GM19397 (cell line): ENCODE measurements at regions not wholly inside any gene's neighbourhood (a gene's known extent, or its start where the extent isn't known, plus 50 kb on each side); places are given as distances from the start of the nearest gene placed in this dataset.

ENCODE experiments used
- ATAC-seq: cut with Tn5 transposase; IDR thresholded peaks from one replicate; pipeline ENCODE4 v1.9.1; 2021; ENCODE audit warnings: mild to moderate bottlenecking, moderate library complexity; ENCODE audit not compliant: unreplicated experiment

GRCh38 chr2:16507655-16508489 is 157.8 kb downstream of the CYRIA start:
- ATAC-seq, result no peak

- ATAC-seq, result no peak
These were observed 159.3 kb downstream of the CYRIA start for GRCh38 chr2:16506366-16506765.

- no peak for ATAC-seq
These were observed 168.9 kb downstream of the CYRIA start for GRCh38 chr2:16496426-16497388.

GRCh38 chr2:16495509-16496208 is 170.0 kb downstream of the CYRIA start:
- ATAC-seq, result no peak

- ATAC-seq, result no peak
These were observed 170.7 kb downstream of the CYRIA start for GRCh38 chr2:16494836-16495508.

GRCh38 chr2:16493788-16494187 is 171.8 kb downstream of the CYRIA start:
- no peak for ATAC-seq

- no peak for ATAC-seq
These were observed 177.9 kb downstream of the CYRIA start for GRCh38 chr2:16487686-16488085.

- no peak for ATAC-seq
These were observed 180.4 kb downstream of the CYRIA start for GRCh38 chr2:16485251-16485650.

- no peak for ATAC-seq
These were observed 183.2 kb downstream of the CYRIA start for GRCh38 chr2:16482460-16482859.

GRCh38 chr2:16481351-16481750 is 184.3 kb downstream of the CYRIA start:
- ATAC-seq, result no peak

- ATAC-seq, result no peak
These were observed 185.9 kb downstream of the CYRIA start for GRCh38 chr2:16479721-16480120.

GRCh38 chr2:16478434-16479210 is 187.0 kb downstream of the CYRIA start:
- ATAC-seq, result no peak

GRCh38 chr2:16477648-16478047 is 188.0 kb downstream of the CYRIA start:
- ATAC-seq, result no peak

- ATAC-seq, result no peak
These were observed 188.8 kb downstream of the CYRIA start for GRCh38 chr2:16476866-16477265.

- ATAC-seq, result no peak
These were observed 189.6 kb downstream of the CYRIA start for GRCh38 chr2:16475986-16476567.

GRCh38 chr2:16475586-16475985 is 190.0 kb downstream of the CYRIA start:
- ATAC-seq, result no peak

- no peak for ATAC-seq
These were observed 192.1 kb downstream of the CYRIA start for GRCh38 chr2:16473575-16473974.

GRCh38 chr2:16470936-16471490 is 194.6 kb downstream of the CYRIA start:
- no peak for ATAC-seq

GRCh38 chr2:16466821-16467151 is 198.8 kb downstream of the CYRIA start:
- no peak for ATAC-seq
